Smooth muscle cell (in vitro differentiated cells): ENCODE measurements at regions not wholly inside any gene's neighbourhood (a gene's known extent, or its start where the extent isn't known, plus 50 kb on each side); places are given as distances from the start of the nearest gene placed in this dataset.
A peak's percentile ranks its signal among the peaks of the same experiment; 100 is the strongest.

Experiments used
- DNase-seq: peaks from one replicate; lab custom pipeline; 2025; ENCODE audit not compliant: unreplicated experiment; lab: John Stamatoyannopoulos, UW
- H2AFZ ChIP-seq: fragments of 200-600 bp; sonication (generic); 2 replicates; pipeline ENCODE4 v1.6.0; 2016; ENCODE audit warnings: antibody characterized with exemption, low read depth, mild to moderate bottlenecking
- H3F3A ChIP-seq: fragments of 200-600 bp; sonication (generic); 2 replicates; pipeline ENCODE4 v1.6.0; 2017; ENCODE audit warnings: antibody characterized with exemption, low read depth
- H3K27ac ChIP-seq: fragments of 200-600 bp; sonication (generic); 2 replicates; pipeline ENCODE4 v1.5.1; 2016; ENCODE audit warnings: low read depth, mild to moderate bottlenecking
- H3K27me3 ChIP-seq: fragments of 200-600 bp; sonication (generic); 2 replicates; pipeline ENCODE4 v1.6.1; 2016; ENCODE audit warnings: low read depth, mild to moderate bottlenecking
- H3K36me3 ChIP-seq: fragments of 200-600 bp; sonication (generic); 2 replicates; pipeline ENCODE4 v1.5.1; 2016; ENCODE audit warnings: low read depth
- H3K4me1 ChIP-seq: fragments of 200-600 bp; sonication (generic); 2 replicates; pipeline ENCODE4 v1.5.1; 2016; ENCODE audit warnings: low read depth
- H3K4me2 ChIP-seq: fragments of 200-600 bp; sonication (generic); 2 replicates; pipeline ENCODE4 v1.6.0; 2016; ENCODE audit warnings: mild to moderate bottlenecking
- H3K4me3 ChIP-seq: fragments of 200-600 bp; sonication (generic); 2 replicates; pipeline ENCODE4 v1.5.1; 2016; ENCODE audit warnings: mild to moderate bottlenecking
- H3K79me2 ChIP-seq: fragments of 200-600 bp; sonication (generic); 2 replicates; pipeline ENCODE4 v1.6.0; 2016; ENCODE audit warnings: low read depth, mild to moderate bottlenecking
- H3K9ac ChIP-seq: fragments of 200-600 bp; sonication (generic); 2 replicates; pipeline ENCODE4 v1.6.0; 2016; ENCODE audit warnings: low read depth
- H3K9me3 ChIP-seq: fragments of 200-600 bp; sonication (generic); replicated peaks from 2 replicates; pipeline ENCODE4 v1.5.1; 2016; ENCODE audit warnings: low read depth
- H4K20me1 ChIP-seq: fragments of 200-600 bp; sonication (generic); 2 replicates; pipeline ENCODE4 v1.6.0; 2016; ENCODE audit warnings: low read depth
- WGBS: methylation state at CpG from one replicate; pipeline ENCODE4 v1.1.7; 2016; ENCODE audit warnings: low lambda C conversion rate; 5-methylcytosine and 5-hydroxymethylcytosine counted together
- TF ChIP-seq, protein P1 (sequence below): fragments of 200-600 bp; sonication (generic); IDR thresholded peaks from 2 replicates; pipeline ENCODE4 v1.5.1; 2017; ENCODE audit warnings: borderline replicate concordance, mild to moderate bottlenecking, antibody characterized with exemption; ENCODE audit not compliant: insufficient read depth, poor library complexity, severe bottlenecking

DNA sequence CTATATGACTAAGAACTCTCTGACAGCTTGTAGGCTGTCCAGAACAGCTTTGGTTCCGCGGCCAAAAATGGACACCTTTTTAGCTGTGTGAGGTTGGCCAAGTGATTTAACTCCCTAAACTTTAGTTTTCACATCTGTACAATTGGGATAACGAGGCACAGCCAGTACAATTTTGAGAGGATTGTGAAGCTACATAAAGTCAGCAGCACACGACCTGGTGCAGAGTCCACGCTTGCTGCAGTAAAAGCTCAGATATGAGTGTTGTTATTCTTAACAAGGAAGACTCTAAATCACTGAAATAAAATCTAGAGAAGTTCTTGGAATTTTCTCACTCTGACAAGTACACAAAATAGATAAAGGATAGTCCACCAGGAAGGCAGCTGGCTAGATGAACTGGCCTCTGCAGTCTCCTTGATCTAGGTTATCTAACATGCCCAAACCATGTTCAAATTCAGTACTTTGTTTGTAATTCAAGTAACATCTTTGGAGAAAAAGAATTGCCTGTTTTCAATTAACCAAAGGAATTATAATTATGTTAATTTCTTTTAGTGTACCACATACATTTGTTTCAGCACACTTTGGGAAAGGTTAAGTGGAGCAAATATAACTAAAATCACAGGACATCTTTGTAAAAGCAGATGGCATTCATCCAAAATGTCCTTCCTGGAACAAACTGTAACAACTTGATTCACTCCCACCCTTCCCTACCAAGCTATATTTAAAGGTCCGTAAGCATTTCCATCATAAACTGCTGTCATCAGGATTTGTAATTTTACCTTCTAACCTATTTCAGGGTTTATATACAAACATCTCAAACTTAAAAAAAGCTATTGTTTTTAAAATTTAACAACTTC is 201.7 kb upstream of the STK17B start:
- Histone ChIP-seq H3K27me3 (no peaks in the 10 kb centered on the region), H3K4me1 (peaks cover 10% of the 10 kb centered on the region), H3K4me2 (peak overlapping the region; percentile 63), H3F3A (no peaks in the 10 kb centered on the region), H3K9me3 (no peaks in the 10 kb centered on the region), H3K36me3 (no peaks in the 10 kb centered on the region), H2AFZ (peak overlapping the region; percentile 68), H3K79me2 (no peaks in the 10 kb centered on the region), H3K4me3 (no peak overlapping the region), H4K20me1 (no peaks in the 10 kb centered on the region), H3K9ac (no peak overlapping the region), H3K27ac (peak overlapping the region; percentile 39)
- no peak for DNase-seq
- 55% methylated on average over 6 of the region's 6 CpGs for WGBS
- TF ChIP-seq, protein P1, sequence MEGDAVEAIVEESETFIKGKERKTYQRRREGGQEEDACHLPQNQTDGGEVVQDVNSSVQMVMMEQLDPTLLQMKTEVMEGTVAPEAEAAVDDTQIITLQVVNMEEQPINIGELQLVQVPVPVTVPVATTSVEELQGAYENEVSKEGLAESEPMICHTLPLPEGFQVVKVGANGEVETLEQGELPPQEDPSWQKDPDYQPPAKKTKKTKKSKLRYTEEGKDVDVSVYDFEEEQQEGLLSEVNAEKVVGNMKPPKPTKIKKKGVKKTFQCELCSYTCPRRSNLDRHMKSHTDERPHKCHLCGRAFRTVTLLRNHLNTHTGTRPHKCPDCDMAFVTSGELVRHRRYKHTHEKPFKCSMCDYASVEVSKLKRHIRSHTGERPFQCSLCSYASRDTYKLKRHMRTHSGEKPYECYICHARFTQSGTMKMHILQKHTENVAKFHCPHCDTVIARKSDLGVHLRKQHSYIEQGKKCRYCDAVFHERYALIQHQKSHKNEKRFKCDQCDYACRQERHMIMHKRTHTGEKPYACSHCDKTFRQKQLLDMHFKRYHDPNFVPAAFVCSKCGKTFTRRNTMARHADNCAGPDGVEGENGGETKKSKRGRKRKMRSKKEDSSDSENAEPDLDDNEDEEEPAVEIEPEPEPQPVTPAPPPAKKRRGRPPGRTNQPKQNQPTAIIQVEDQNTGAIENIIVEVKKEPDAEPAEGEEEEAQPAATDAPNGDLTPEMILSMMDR: no peak

GRCh38 chr2:196376984-196377877 is 205.9 kb upstream of the STK17B start:
- H2AFZ ChIP-seq: no peak overlapping the region

DNA sequence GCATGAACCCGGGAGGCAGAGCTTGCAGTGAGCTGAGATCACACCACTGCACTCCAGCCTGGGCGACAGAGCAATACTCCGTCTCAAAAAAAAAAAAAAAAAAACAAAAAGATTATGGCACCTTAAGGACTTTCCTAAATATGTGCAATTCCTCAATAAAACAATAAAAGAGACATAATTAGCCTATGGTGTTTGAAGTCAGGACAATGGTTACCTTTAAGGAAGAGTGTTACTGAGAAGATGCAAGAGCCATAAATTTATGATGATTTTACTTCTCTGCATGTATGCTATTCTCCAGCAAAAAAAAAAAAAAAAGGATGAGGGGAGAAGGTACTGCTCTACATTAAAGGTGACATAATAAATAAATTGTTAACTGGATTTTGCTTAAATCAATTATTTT is 208.2 kb upstream of the STK17B start:
- no peak overlapping the region for H3K4me3 ChIP-seq
- no peak overlapping the region for H2AFZ ChIP-seq
- H3K79me2 ChIP-seq: no peaks in the 10 kb centered on the region
- TF ChIP-seq, protein P1: no peak
- H3K9ac ChIP-seq: no peak overlapping the region
- no peaks in the 10 kb centered on the region for H3F3A ChIP-seq
- no peak overlapping the region for H3K27ac ChIP-seq
- no peaks in the 10 kb centered on the region for H3K36me3 ChIP-seq
- WGBS: 100% methylated on average over 2 of the region's 3 CpGs
- no peak overlapping the region for H3K4me2 ChIP-seq
- no peaks in the 10 kb centered on the region for H3K9me3 ChIP-seq
- no peak for DNase-seq
- H4K20me1 ChIP-seq: no peaks in the 10 kb centered on the region
- no peaks in the 10 kb centered on the region for H3K27me3 ChIP-seq
- no peaks in the 10 kb centered on the region for H3K4me1 ChIP-seq

More at GRCh38 chr2:196376984-196377877, 205.9 kb upstream of the STK17B start:
- H3K4me2 ChIP-seq: no peak overlapping the region
- no peaks in the 10 kb centered on the region for H3K36me3 ChIP-seq
- 75% methylated on average over 8 of the region's 8 CpGs for WGBS
- H3K27me3 ChIP-seq: no peaks in the 10 kb centered on the region
- H4K20me1 ChIP-seq: no peaks in the 10 kb centered on the region
- H3F3A ChIP-seq: no peaks in the 10 kb centered on the region
- no peaks in the 10 kb centered on the region for H3K79me2 ChIP-seq
- peak overlapping the region; percentile 4 for H3K27ac ChIP-seq
- TF ChIP-seq, protein P1: no peak
- H3K4me1 ChIP-seq: peaks cover 10% of the 10 kb centered on the region
- DNase-seq: no peak
- H3K9ac ChIP-seq: no peak overlapping the region
- no peak overlapping the region for H3K4me3 ChIP-seq
- no peaks in the 10 kb centered on the region for H3K9me3 ChIP-seq
